ENCODE measurements at regions not wholly inside any gene's neighbourhood (a gene's known extent, or its start where the extent isn't known, plus 50 kb on each side); places are given as distances from the start of the nearest gene placed in this dataset.

DNA sequence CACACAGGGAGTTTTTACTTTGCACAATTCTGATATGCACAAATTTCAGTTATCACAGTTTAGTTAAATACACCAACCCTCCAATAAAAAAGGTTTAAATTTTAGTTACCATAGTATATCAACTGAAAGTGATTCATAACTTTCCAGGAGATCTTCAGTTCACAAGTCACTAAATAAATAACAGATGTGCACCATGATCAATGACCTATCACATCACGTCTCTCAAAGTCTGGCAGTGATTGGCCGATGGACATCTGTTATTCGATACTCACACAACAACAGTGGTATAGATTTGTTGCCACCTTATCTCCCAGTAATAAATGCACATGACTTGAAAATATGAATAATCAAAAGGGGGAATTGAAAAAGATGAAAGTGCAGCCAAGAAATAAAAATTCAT lies 66.8 kb upstream of the PTCHD4 start:
- no peak for TF ChIP-seq POLR2A (IDR thresholded peaks at IDR 0.05)
- TF ChIP-seq POLR2AphosphoS5 (IDR thresholded peaks at IDR 0.05) = no peak
- TF ChIP-seq CTCF (IDR thresholded peaks at IDR 0.05) = no peak
